ENCODE measurements at regions not wholly inside any gene's neighbourhood (a gene's known extent, or its start where the extent isn't known, plus 50 kb on each side); places are given as distances from the start of the nearest gene placed in this dataset.

- TF ChIP-seq CTCF (IDR thresholded peaks at IDR 0.05) (no peak), EZH2 (IDR thresholded peaks at IDR 0.05) (no peak), EZH2phosphoT487 (IDR thresholded peaks at IDR 0.05) (no peak)
These were observed 109.1 kb upstream of the HUWE1 start for GRCh38 chrX:53795576-53795975.

Data from neural progenitor cell (in vitro differentiated cells).